ENCODE measurements at regions not wholly inside any gene's neighbourhood (a gene's known extent, or its start where the extent isn't known, plus 50 kb on each side); places are given as distances from the start of the nearest gene placed in this dataset.
"Not testable (repeated sequence)": the region's sequence is repeated elsewhere in the genome, so short reads cannot be mapped to it uniquely, and the experiment has no call there.

DNA sequence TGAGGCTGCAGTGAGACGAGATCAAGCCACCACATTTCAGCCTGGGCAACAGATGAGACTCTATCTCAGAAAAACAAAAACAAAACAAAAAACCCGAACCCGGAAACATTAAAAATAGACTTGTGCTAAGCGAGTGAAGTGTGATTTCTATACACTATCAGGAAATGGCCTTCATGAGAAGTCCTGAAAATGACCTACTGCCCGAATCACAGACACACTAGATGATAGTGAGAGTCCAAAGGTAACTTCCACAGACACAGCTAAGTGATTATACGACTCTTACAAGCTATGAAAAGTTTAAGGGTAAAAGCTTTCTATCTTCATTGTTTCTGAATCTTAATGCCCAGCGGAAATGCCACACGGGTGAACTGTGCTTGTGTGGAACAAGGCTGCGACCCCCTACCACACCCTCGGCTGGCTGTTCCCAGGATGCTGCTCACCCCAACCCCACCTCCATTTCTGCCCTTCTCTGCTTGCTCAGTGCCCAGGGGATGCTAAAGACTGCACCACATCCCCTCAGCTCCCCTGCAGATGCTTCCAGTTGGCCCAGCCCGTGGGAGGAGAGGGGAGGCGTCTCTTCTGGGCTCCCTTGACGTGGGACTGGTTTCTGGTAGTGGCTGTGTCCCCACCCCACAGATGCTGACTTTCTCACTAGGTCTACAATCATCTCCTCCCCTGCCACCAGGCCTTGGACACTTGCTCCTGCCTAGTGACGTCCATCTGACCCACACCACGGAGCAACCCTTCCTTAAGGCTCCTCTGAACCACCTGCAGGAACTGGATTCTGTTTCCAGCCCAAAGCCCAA lies 49.7 kb upstream of the LPCAT1 start:
- H3K4me1 ChIP-seq; H3K4me3 ChIP-seq; H3K9me3 ChIP-seq; H3K27me3 ChIP-seq; H3K27ac ChIP-seq; ATAC-seq (ENCODE audit: low FRiP score in 2 of 2); DNase-seq: not testable (repeated sequence)
- WGBS, 2 donors, result 81 to 95% methylated on average over 12 to 15 of the region's 15 CpGs
- peaks cover 0 to 18% (median 12%) of the 10 kb centered on the region in 4 donors for H3K36me3 ChIP-seq

Small RNAs in the stretch of these regions (small RNA-seq; reads per million reads assigned to genes)
- gene AC091849.1 (0 reads per million in 4 donors), gene MIR4277 (0 reads per million in 4 donors)
